ENCODE measurements at regions not wholly inside any gene's neighbourhood (a gene's known extent, or its start where the extent isn't known, plus 50 kb on each side); places are given as distances from the start of the nearest gene placed in this dataset.

DNA sequence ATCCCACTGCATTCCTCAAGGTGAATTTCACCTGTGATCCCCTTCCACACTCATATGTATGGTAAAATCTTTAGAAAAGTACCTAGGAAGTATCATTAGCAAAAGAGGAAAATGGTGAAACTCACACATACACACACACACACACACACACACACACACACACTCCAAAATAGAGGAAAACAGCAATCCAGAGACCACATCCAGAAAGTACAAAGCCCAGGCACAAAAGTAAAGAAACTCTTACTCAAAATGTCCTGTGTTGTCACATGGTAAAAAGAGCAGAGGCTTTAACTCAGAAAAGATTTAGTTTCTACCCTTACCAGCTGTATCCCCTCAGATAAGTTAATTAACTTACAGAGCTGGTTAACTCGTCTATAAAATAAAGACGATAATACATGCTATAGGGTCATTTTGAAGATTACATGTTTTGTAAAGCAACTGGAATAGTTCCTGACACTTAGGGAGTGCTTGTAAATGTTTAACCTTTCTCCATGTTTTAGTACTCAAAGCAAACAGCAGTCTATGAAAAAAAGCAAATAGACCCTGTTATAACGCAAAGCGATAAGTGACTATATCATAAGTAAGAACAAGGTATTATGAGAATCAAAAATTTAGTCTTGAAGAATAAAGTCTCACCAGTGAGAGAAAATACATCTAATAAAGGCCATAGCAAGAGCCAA, 360.0 kb upstream of the LRATD1 start:
- TF ChIP-seq, protein P1, sequence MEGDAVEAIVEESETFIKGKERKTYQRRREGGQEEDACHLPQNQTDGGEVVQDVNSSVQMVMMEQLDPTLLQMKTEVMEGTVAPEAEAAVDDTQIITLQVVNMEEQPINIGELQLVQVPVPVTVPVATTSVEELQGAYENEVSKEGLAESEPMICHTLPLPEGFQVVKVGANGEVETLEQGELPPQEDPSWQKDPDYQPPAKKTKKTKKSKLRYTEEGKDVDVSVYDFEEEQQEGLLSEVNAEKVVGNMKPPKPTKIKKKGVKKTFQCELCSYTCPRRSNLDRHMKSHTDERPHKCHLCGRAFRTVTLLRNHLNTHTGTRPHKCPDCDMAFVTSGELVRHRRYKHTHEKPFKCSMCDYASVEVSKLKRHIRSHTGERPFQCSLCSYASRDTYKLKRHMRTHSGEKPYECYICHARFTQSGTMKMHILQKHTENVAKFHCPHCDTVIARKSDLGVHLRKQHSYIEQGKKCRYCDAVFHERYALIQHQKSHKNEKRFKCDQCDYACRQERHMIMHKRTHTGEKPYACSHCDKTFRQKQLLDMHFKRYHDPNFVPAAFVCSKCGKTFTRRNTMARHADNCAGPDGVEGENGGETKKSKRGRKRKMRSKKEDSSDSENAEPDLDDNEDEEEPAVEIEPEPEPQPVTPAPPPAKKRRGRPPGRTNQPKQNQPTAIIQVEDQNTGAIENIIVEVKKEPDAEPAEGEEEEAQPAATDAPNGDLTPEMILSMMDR (conservative IDR thresholded peaks at IDR 0.05), result no peak
- TF ChIP-seq ZFX (IDR thresholded peaks at IDR 0.05), result no peak

Measured in C4-2B (cell line).